Stimulated activated CD8-positive, alpha-beta memory T cell treated with anti-CD3 and anti-CD28 coated beads, Interleukin-15, amount 100 ng/mL, for 24 hours (primary cell): ENCODE measurements at regions not wholly inside any gene's neighbourhood (a gene's known extent, or its start where the extent isn't known, plus 50 kb on each side); places are given as distances from the start of the nearest gene placed in this dataset.
"Not testable (repeated sequence)": the region's sequence is repeated elsewhere in the genome, so short reads cannot be mapped to it uniquely, and the experiment has no call there.

ENCODE experiments used
- DNase-seq: peaks from one replicate; pipeline ENCODE4 v3.0.0-alpha.2; 2020; ENCODE audit warnings: low read depth

GRCh38 chr5:166625210-166625865 is 1666.1 kb upstream of the WWC1 start:
- no peak for DNase-seq

- DNase-seq: no peak
Measured at GRCh38 chr5:166637295-166637694, 1654.2 kb upstream of the WWC1 start.

GRCh38 chr5:166639151-166639550 is 1652.3 kb upstream of the WWC1 start:
- DNase-seq: no peak

- DNase-seq: not testable (repeated sequence)
Measured at GRCh38 chr5:166640136-166640535, 1651.3 kb upstream of the WWC1 start.

- no peak for DNase-seq
Measured at GRCh38 chr5:166648736-166649135, 1642.7 kb upstream of the WWC1 start.

GRCh38 chr5:166649676-166650075 is 1641.8 kb upstream of the WWC1 start:
- no peak for DNase-seq

GRCh38 chr5:166651234-166651633 is 1640.2 kb upstream of the WWC1 start:
- no peak for DNase-seq

GRCh38 chr5:166671811-166672210 is 1619.6 kb upstream of the WWC1 start:
- no peak for DNase-seq

GRCh38 chr5:166672431-166672830 is 1619.0 kb upstream of the WWC1 start:
- DNase-seq: no peak

GRCh38 chr5:166677891-166678290 is 1613.6 kb upstream of the WWC1 start:
- no peak for DNase-seq

- DNase-seq: no peak
Measured at GRCh38 chr5:166679331-166679730, 1612.1 kb upstream of the WWC1 start.

- no peak for DNase-seq
Measured at GRCh38 chr5:166695326-166695725, 1596.1 kb upstream of the WWC1 start.

GRCh38 chr5:166708291-166708690 is 1583.2 kb upstream of the WWC1 start:
- DNase-seq: no peak

GRCh38 chr5:166709691-166710090 is 1581.8 kb upstream of the WWC1 start:
- DNase-seq: no peak

GRCh38 chr5:166710271-166710670 is 1581.2 kb upstream of the WWC1 start:
- DNase-seq: no peak

- DNase-seq: no peak
Measured at GRCh38 chr5:166712447-166713185, 1578.8 kb upstream of the WWC1 start.

GRCh38 chr5:166713295-166713694 is 1578.2 kb upstream of the WWC1 start:
- DNase-seq: no peak

GRCh38 chr5:166716856-166717492 is 1574.5 kb upstream of the WWC1 start:
- DNase-seq: no peak

- no peak for DNase-seq
Measured at GRCh38 chr5:166719991-166720390, 1571.5 kb upstream of the WWC1 start.

GRCh38 chr5:166722939-166723338 is 1568.5 kb upstream of the WWC1 start:
- no peak for DNase-seq

- no peak for DNase-seq
Measured at GRCh38 chr5:166724284-166724683, 1567.2 kb upstream of the WWC1 start.

- DNase-seq: no peak
Measured at GRCh38 chr5:166725593-166725992, 1565.9 kb upstream of the WWC1 start.

- DNase-seq: no peak
Measured at GRCh38 chr5:166726406-166726805, 1565.0 kb upstream of the WWC1 start.
